GM18502 (cell line): ENCODE measurements at regions not wholly inside any gene's neighbourhood (a gene's known extent, or its start where the extent isn't known, plus 50 kb on each side); places are given as distances from the start of the nearest gene placed in this dataset.
"Not testable (repeated sequence)": the region's sequence is repeated elsewhere in the genome, so short reads cannot be mapped to it uniquely, and the experiment has no call there.

Experiments used
- ATAC-seq: cut with Tn5 transposase; IDR thresholded peaks from one replicate; pipeline ENCODE4 v1.9.1; 2021; ENCODE audit warnings: mild to moderate bottlenecking; ENCODE audit not compliant: unreplicated experiment, poor library complexity

DNA sequence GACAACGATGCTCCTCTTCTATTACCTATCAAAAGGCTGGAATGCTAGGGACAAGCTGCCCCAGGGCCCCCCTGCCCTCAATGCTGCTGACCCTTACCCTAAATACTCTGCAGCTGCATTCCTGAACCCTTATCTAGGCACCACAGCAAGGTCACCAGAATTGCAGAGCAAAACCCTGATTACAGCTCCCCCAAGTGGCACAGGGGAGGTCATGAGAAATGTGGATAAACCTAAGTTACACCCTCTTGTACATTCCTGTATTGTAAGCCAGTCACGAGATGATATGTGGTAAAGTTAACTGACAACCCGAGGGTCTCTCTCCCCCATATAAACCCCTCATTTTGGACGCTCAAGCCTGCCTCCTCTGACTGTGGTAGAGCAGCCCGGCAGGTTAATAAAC is 411.8 kb upstream of the STXBP6 start:
- no peak for ATAC-seq

- ATAC-seq, result no peak
Measured at GRCh38 chr14:25444381-25444780, 394.4 kb upstream of the STXBP6 start.

GRCh38 chr14:25440382-25440781 is 390.4 kb upstream of the STXBP6 start:
- not testable (repeated sequence) for ATAC-seq

DNA sequence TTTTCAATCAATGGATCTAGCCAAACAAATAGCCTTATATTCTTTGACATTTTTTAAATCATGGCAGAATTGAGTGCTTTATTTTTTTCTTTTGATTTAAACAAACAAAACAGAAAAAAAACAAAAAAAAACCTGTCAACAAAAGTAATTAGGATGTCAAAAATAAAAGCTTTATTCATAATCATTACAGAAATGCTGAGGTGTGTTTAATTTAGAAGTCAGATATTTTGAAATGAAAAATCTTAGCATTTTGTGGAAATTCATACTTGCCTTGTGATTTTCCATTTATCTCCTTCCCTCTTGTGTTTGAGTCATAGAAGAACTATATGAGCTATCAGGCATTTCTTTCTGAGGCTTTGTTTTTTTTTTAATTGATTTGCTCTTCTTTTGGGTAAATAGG is 387.0 kb upstream of the STXBP6 start:
- no peak for ATAC-seq

DNA sequence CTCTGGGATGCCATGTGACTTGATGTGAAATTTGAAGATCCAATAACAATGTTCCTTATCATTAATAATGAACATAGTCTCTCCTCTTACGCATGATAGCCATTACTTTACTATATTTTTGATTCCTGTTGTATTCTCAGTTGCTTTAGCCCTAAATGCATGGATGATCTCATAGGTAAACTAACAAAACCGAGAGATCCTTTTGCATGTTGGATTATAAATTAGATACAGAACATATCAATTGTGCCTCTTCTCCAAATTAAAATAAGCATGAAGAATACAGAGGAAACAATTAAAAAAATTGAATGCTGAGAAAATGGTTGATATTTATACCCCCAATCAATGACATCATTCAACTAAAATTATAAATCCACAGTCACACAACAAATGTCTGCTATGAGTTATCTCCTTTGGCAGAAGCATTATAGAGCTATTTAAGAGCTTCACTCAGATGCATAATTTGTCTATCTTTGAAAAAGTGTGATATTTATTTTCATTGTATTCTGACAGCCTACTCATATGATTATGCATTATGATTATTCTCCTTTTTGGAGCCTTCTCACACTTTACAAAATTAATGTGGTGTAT is 386.4 kb upstream of the STXBP6 start:
- ATAC-seq, result no peak

- ATAC-seq, result no peak
Measured at GRCh38 chr14:25431211-25432076, 381.5 kb upstream of the STXBP6 start.

- ATAC-seq, result no peak
Measured at GRCh38 chr14:25430808-25431207, 380.9 kb upstream of the STXBP6 start.

- no peak for ATAC-seq
Measured at GRCh38 chr14:25412998-25413397, 363.1 kb upstream of the STXBP6 start.

- ATAC-seq, result no peak
Measured at GRCh38 chr14:25411781-25412757, 362.1 kb upstream of the STXBP6 start.

- peak; percentile 71 for ATAC-seq
Measured at GRCh38 chr14:25406818-25407217, 356.9 kb upstream of the STXBP6 start.

- peak; percentile 82 for ATAC-seq
Measured at GRCh38 chr14:25400607-25401206, 350.8 kb upstream of the STXBP6 start.

DNA sequence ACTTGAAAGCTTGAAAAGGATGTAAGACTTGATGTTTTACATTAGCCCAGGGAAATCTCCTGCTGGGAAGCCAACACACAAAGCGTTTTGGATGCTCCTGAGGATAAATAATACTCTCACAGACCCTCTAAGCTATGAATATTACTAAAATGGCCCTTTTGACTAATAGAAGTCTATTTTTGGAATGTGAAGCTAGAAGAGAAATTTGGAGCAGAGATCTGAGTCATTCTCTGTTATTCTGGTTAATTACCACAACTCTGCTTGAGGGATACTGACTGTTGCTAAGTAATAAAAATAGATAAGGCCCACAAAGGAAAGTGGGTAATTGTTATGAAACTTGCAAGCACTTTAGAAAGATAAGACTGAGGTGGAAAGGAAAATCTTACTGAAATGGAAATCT is 346.2 kb upstream of the STXBP6 start:
- ATAC-seq, result peak; percentile 81

DNA sequence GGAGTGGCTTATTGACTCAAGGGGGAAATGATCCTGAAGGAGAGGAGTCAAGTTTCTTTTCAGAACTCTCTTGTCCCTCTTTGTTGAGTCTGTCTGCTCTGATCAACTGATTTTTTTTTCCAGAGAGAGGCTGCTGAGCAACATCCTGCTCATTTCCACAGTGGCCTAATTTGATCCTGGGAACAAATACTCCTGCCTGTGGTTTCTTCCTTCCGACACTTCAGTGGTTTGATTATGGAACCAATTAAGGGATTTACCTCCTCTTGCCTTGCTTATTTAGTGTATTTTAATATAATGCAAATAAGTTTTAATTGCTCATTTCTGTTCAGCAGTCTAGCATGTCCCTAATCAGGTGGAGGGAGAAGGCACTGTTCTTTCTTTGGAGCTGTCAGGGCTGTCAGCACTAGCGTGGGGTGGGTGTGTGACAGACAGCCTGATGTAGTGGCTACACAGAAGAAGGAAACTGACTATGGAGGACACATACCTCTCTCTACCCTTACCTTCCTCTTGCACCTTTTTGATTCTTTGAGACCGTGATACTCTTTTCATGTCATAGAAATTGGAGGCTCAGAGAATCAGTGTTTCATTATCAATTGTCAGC is 344.9 kb upstream of the STXBP6 start:
- ATAC-seq, result no peak

DNA sequence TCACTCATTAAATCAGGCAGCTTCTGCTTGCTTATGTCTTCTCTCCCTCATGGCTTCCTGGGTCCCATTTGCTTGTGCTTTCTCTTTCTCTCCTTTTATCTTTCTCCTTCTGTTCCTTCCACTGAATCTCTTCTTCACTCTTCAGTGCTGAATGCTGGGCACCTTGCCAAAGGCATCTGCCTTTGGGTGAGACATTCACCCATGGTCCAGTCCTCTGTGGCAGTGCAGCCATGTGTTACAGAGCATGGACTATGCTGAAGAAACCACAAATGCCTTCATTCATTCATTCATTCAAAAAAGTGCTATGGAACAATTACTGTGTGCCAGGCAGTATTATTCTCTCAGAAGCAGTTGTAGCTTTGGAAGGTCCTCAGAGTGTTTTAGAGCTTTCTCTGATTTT is 344.4 kb upstream of the STXBP6 start:
- ATAC-seq, result no peak

DNA sequence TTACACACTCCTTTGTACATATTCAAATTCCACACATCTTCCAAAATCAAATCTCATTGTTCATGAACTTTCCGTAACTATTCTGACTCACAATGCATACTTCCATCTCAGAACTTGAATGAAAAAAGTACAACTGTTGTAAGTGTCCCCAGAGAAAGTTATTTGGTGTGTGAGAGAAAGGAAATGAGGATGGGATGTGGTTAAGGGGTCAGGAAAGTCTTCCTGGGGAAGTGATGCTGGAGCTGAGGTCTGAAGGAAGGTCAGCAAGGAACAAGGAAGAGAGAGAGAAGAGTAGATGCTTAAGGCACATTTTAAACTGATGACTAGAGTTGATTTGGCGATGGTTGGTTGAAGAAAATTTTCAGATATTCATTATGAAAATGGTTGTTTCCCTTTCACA is 340.0 kb upstream of the STXBP6 start:
- no peak for ATAC-seq

GRCh38 chr14:25381498-25381897 is 331.6 kb upstream of the STXBP6 start:
- no peak for ATAC-seq

DNA sequence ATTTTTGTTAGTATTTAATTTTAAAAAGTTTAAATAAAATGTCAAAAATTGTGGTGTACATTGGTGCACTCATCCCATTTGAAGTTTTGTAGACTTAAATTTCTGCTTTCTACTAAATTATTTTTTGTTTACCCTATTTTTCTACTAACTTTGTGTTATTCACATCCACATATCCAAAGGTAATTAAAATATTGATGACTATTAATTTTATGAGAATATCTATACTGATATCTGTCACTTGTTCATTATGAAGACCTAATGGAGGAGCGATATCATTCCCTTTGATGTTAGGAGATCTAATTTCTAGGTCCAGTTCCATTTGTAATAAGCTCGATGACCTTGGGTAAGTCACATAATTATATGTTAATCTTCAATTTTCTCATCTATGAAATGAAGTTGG is 325.7 kb upstream of the STXBP6 start:
- ATAC-seq, result no peak

- no peak for ATAC-seq
Measured at GRCh38 chr14:25371068-25371467, 321.1 kb upstream of the STXBP6 start.

DNA sequence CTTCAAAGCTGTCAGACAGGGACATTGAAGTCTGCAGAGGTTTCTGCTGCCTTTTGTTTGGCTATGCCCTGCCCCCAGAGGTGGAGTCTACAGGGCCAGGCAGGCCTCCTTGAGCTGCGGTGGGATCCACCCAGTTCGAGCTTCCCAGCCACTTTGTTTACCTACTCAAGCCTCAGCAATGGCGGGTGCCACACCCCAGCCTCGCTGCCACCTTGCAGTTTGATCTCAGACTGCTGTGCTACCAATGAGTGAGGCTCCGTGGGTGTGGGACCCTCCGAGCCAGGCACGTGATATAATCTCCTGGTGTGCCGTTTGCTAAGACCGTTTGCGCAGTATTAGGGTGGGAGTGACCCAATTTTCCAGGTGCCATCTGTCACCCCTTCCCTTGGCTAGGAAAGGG is 320.1 kb upstream of the STXBP6 start:
- not testable (repeated sequence) for ATAC-seq

GRCh38 chr14:25358330-25358729 is 308.4 kb upstream of the STXBP6 start:
- ATAC-seq, result no peak
